OCI-LY7 (cell line): ENCODE measurements at regions not wholly inside any gene's neighbourhood (a gene's known extent, or its start where the extent isn't known, plus 50 kb on each side); places are given as distances from the start of the nearest gene placed in this dataset.

ENCODE experiments used
- BruUV-seq: library from RNA; stranded (reverse); fragments of 400-500 nt; replicated peaks from 2 replicates; lab custom pipeline; 2021; lab: Mats Ljungman, UMichigan
- CTCF ChIA-PET: fragments of 300-600 bp; sonication (Branson Sonifier 250); formaldehyde crosslinking; loops from one replicate; lab custom pipeline; 2022; ENCODE audit warnings: antibody characterized with exemption; ENCODE audit not compliant: unreplicated experiment; lab: Charles Lee
- POLR2A ChIA-PET: fragments of 300-600 bp; sonication (Branson Sonifier 250); formaldehyde crosslinking; loops from one replicate; lab custom pipeline; 2022; ENCODE audit warnings: antibody characterized with exemption; lab: Charles Lee
- DNase-seq: peaks from one replicate; pipeline ENCODE4 v3.0.0-alpha.2; 2015; ENCODE audit warnings: low spot score
- H2AFZ ChIP-seq: fragments of 200-600 bp; sonication (generic), shearing (Covaris generic); 2 replicates; pipeline ENCODE4 v1.6.1; 2014; ENCODE audit warnings: mild to moderate bottlenecking, antibody characterized with exemption, low read length, moderate library complexity
- H3K27ac ChIP-seq: fragments of 200-600 bp; sonication (generic); 2 replicates; pipeline ENCODE4 v1.5.1; 2014; ENCODE audit warnings: mixed run types, low read depth, mild to moderate bottlenecking, moderate library complexity, low read length, inconsistent platforms; ENCODE audit not compliant: poor library complexity, severe bottlenecking
- H3K36me3 ChIP-seq: fragments of 200-600 bp; sonication (generic); 2 replicates; pipeline ENCODE4 v1.6.1; 2014; ENCODE audit warnings: mild to moderate bottlenecking, antibody characterized with exemption, low read length, moderate library complexity, mixed read lengths; ENCODE audit not compliant: insufficient read depth
- H3K4me1 ChIP-seq: fragments of 200-600 bp; sonication (generic); 2 replicates; pipeline ENCODE4 v1.5.1; 2014; ENCODE audit warnings: mild to moderate bottlenecking, low read length; ENCODE audit not compliant: insufficient read depth, poor library complexity, severe bottlenecking
- H3K4me2 ChIP-seq: fragments of 200-600 bp; sonication (generic); 2 replicates; pipeline ENCODE4 v1.6.1; 2014; ENCODE audit warnings: mild to moderate bottlenecking, low read length
- H3K4me3 ChIP-seq: fragments of 200-600 bp; sonication (generic); 2 replicates; pipeline ENCODE4 v1.5.1; 2014; ENCODE audit warnings: mild to moderate bottlenecking, low read depth, low read length; ENCODE audit not compliant: poor library complexity, severe bottlenecking
- H3K79me2 ChIP-seq: fragments of 200-600 bp; sonication (generic); 2 replicates; pipeline ENCODE4 v1.6.1; 2016; ENCODE audit warnings: low read depth, mild to moderate bottlenecking, low read length, moderate library complexity, mixed read lengths; ENCODE audit not compliant: insufficient read depth
- H3K9me2 ChIP-seq: fragments of 200-600 bp; sonication (generic); 2 replicates; pipeline ENCODE4 v1.6.1; 2016; ENCODE audit warnings: mild to moderate bottlenecking, low read length, mixed read lengths; ENCODE audit not compliant: insufficient read depth
- H3K9me3 ChIP-seq: fragments of 200-600 bp; sonication (generic); 2 replicates; pipeline ENCODE4 v1.6.1; 2014; ENCODE audit warnings: mild to moderate bottlenecking, mixed run types, low read length, mixed read lengths
- H4K20me1 ChIP-seq: fragments of 200-600 bp; sonication (generic); 2 replicates; pipeline ENCODE4 v1.6.1; 2014; ENCODE audit warnings: mild to moderate bottlenecking, antibody characterized with exemption, low read length, moderate library complexity, mixed read lengths; ENCODE audit not compliant: insufficient read depth
- EZH2phosphoT487 ChIP-seq: fragments of 200-600 bp; sonication (generic); IDR thresholded peaks from 2 replicates; pipeline ENCODE4 v1.6.1; 2018; ENCODE audit warnings: low read depth, borderline replicate concordance, mild to moderate bottlenecking, mixed run types, antibody characterized with exemption, low read length, moderate library complexity, mixed read lengths
- intact Hi-C: fragments of 100-400 bp; cut with micrococcal nuclease; formaldehyde crosslinking; loops from one replicate; pipeline ENCODE4 v1.10.0; 2022; ENCODE audit not compliant: unreplicated experiment
- TF ChIP-seq, protein P1 (sequence below): fragments of 200-600 bp; sonication (generic); conservative IDR thresholded peaks from 2 replicates; pipeline ENCODE4 v1.5.1; 2014; ENCODE audit warnings: mild to moderate bottlenecking, antibody characterized with exemption, low read length, moderate library complexity, mixed read lengths

DNA sequence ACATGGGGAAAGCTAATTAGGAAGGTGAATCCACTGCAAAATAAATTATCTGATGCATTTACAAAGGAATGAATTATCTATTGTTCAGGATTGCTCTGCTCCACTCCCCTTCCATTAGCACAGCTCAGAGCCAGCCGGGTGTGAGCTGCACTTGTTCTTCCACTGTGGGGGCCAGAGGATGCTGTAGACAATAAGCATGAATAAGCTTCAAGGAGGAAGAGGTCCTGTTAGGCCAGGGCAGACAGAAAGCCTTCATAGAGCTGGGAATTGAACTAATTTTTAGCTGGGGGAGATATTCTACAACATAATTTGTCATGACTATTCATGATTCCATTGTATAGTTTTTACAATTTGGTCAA lies 137.6 kb upstream of the MAX start:
- intact Hi-C loops = no loop called here
- H4K20me1 ChIP-seq = no peaks in the 10 kb centered on the region
- H3K9me3 ChIP-seq = no peaks in the 10 kb centered on the region
- POLR2A ChIA-PET = interaction anchor here (0.6 to 0.9 kb wide), 2 partner anchors 13 to 62 kb away, joined by 3 to 4 read pairs; no protein-coding TSS in a partner anchor
- peaks cover 11% of the 10 kb centered on the region for H3K4me1 ChIP-seq
- H3K79me2 ChIP-seq = no peaks in the 10 kb centered on the region
- H2AFZ ChIP-seq = no peak overlapping the region
- TF ChIP-seq, protein P1, sequence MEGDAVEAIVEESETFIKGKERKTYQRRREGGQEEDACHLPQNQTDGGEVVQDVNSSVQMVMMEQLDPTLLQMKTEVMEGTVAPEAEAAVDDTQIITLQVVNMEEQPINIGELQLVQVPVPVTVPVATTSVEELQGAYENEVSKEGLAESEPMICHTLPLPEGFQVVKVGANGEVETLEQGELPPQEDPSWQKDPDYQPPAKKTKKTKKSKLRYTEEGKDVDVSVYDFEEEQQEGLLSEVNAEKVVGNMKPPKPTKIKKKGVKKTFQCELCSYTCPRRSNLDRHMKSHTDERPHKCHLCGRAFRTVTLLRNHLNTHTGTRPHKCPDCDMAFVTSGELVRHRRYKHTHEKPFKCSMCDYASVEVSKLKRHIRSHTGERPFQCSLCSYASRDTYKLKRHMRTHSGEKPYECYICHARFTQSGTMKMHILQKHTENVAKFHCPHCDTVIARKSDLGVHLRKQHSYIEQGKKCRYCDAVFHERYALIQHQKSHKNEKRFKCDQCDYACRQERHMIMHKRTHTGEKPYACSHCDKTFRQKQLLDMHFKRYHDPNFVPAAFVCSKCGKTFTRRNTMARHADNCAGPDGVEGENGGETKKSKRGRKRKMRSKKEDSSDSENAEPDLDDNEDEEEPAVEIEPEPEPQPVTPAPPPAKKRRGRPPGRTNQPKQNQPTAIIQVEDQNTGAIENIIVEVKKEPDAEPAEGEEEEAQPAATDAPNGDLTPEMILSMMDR = no peak
- TF ChIP-seq EZH2phosphoT487 = no peak
- BruUV-seq = no TSS peak
- H3K9me2 ChIP-seq = no peaks in the 10 kb centered on the region
- no peak for DNase-seq
- CTCF ChIA-PET = no interaction called here
- H3K4me2 ChIP-seq = no peak overlapping the region
- H3K36me3 ChIP-seq = no peaks in the 10 kb centered on the region
- H3K4me3 ChIP-seq = no peak overlapping the region
- no peak overlapping the region for H3K27ac ChIP-seq

DNA sequence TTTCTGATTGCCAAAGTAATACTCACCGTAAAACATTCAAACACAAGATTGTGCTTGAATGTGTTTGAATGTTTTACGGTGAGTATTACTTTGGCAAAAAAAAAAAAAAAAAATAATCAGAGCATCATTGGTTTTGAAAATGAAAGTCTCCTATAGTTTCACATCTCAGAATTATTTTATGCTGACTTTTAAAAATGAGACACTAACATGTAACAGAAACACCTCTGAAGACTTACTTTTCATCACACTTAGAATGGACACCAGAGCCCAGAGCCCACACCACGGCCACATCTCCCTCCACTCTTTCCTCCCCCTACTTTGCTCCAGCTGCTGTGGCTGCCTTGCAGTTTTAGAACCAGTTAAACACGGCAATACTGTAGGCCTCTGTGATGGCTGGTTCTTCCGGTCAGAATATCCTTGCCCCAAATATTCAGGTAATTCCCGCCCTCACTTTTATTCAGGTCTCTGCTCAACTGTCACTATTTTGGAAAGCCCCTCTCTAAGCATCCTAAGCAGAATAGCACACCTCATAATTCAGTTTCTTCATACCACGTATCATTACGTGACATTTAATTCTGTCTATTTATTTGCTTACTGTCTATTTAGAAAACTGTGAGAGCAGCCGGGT lies 138.9 kb upstream of the MAX start:
- no peaks in the 10 kb centered on the region for H3K79me2 ChIP-seq
- ChIA-PET CTCF (no interaction called here), POLR2A (interaction anchor here (0.6 to 0.7 kb wide), 3 partner anchors 73 to 157 kb away, joined by 3 to 4 read pairs (median 3); no protein-coding TSS in a partner anchor)
- H3K9me3 ChIP-seq = no peaks in the 10 kb centered on the region
- no peaks in the 10 kb centered on the region for H4K20me1 ChIP-seq
- intact Hi-C loops = no loop called here
- no peak overlapping the region for H3K27ac ChIP-seq
- no peak overlapping the region for H3K4me2 ChIP-seq
- no peak for TF ChIP-seq EZH2phosphoT487
- TF ChIP-seq, protein P1 = no peak
- no peak overlapping the region for H3K4me3 ChIP-seq
- BruUV-seq = no TSS peak
- DNase-seq = no peak
- peaks cover 16% of the 10 kb centered on the region for H3K4me1 ChIP-seq
- H3K9me2 ChIP-seq = no peaks in the 10 kb centered on the region
- H2AFZ ChIP-seq = no peak overlapping the region
- no peaks in the 10 kb centered on the region for H3K36me3 ChIP-seq

DNA sequence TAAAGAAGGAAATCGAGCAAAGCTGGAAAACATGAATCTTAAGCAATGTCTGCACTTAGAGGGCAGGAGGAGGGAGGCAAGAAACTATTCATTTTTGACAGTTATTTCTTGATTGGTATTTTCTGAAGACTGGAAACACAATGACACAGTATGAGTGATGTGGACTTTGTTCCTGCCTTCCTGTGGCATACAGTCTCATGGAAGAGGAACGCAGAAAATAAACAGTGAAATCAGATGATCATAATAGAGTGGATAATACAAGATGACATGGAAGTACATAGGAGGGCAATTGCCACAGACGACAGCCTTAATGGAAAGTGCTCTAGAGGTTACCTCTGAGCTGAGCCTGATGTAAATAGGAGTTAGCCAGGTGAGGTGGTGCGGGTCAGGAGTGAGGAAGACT lies 140.4 kb upstream of the MAX start:
- Histone ChIP-seq H4K20me1 (no peaks in the 10 kb centered on the region), H3K4me2 (no peak overlapping the region), H3K9me3 (no peaks in the 10 kb centered on the region), H3K4me3 (no peak overlapping the region), H2AFZ (no peak overlapping the region), H3K79me2 (no peaks in the 10 kb centered on the region), H3K27ac (no peak overlapping the region), H3K36me3 (no peaks in the 10 kb centered on the region), H3K4me1 (peaks cover 16% of the 10 kb centered on the region), H3K9me2 (no peaks in the 10 kb centered on the region)
- TF ChIP-seq, protein P1 = no peak
- no peak for TF ChIP-seq EZH2phosphoT487
- no peak for DNase-seq
- POLR2A ChIA-PET = no interaction called here
- no TSS peak for BruUV-seq
- intact Hi-C loops = no loop called here
- CTCF ChIA-PET = interaction anchor here (1.0 kb wide), 1 partner anchor 40 kb away, joined by 3 read pairs; no protein-coding TSS in a partner anchor
